Upper lobe of left lung (tissue), 4 donors: ENCODE measurements at regions not wholly inside any gene's neighbourhood (a gene's known extent, or its start where the extent isn't known, plus 50 kb on each side); places are given as distances from the start of the nearest gene placed in this dataset.

ENCODE experiments used
- EP300 ChIP-seq, 4 donors: sonication (generic); formaldehyde crosslinking; IDR thresholded peaks; one replicate each; pipeline ENCODE4 v1.5.1; 2017; ENCODE audit warnings: antibody characterized with exemption in 4 of 4, control low read depth in 2 of 4
- POLR2A ChIP-seq, 4 donors: fragments of 450-650 bp; IDR thresholded peaks; one replicate each; pipeline ENCODE4 v1.5.1; 2016 to 2017; ENCODE audit warnings: antibody characterized with exemption in 4 of 4, mild to moderate bottlenecking in 2 of 4
- POLR2AphosphoS5 ChIP-seq, 2 donors: sonication (generic); formaldehyde crosslinking; IDR thresholded peaks; one replicate each; pipeline ENCODE4 v1.5.1; 2017; ENCODE audit warnings: antibody characterized with exemption in 2 of 2
- TF ChIP-seq, protein P1 (sequence below), 6 experiments: fragments of 450-650 bp in 4 of 6; fragments of 200-600 bp in 2 of 6; sonication (generic) in 2 of 6; IDR thresholded peaks; one replicate each; pipeline ENCODE4 v1.5.1; 2016 to 2019; ENCODE audit warnings: antibody characterized with exemption in 6 of 6

DNA sequence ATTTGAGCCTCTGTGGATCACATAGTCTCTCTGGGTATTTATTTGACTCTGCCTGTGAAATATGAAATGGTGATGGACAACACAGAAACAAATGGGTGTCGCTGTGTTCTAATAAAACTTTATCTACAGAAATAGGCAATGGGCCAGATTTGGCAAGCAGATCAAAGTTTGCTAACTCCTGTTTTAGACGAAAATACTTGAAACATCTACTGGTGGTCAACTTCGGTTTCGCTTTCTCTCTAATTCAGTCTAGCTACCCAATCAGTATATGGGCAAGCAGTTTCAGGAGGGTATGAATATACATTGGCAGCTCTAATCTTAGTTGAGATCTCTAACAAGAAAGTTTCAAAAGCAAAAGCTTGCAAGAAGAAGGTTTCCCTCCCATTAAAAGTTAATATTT lies 60.1 kb upstream of the DYNLRB2 start:
- TF ChIP-seq, protein P1, sequence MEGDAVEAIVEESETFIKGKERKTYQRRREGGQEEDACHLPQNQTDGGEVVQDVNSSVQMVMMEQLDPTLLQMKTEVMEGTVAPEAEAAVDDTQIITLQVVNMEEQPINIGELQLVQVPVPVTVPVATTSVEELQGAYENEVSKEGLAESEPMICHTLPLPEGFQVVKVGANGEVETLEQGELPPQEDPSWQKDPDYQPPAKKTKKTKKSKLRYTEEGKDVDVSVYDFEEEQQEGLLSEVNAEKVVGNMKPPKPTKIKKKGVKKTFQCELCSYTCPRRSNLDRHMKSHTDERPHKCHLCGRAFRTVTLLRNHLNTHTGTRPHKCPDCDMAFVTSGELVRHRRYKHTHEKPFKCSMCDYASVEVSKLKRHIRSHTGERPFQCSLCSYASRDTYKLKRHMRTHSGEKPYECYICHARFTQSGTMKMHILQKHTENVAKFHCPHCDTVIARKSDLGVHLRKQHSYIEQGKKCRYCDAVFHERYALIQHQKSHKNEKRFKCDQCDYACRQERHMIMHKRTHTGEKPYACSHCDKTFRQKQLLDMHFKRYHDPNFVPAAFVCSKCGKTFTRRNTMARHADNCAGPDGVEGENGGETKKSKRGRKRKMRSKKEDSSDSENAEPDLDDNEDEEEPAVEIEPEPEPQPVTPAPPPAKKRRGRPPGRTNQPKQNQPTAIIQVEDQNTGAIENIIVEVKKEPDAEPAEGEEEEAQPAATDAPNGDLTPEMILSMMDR (IDR thresholded peaks at IDR 0.05), result no peak
- TF ChIP-seq POLR2AphosphoS5 (IDR thresholded peaks at IDR 0.05), result no peak
- no peak for TF ChIP-seq POLR2A (IDR thresholded peaks at IDR 0.05)
- TF ChIP-seq EP300 (IDR thresholded peaks at IDR 0.05), result no peak
